ENCODE measurements at regions not wholly inside any gene's neighbourhood (a gene's known extent, or its start where the extent isn't known, plus 50 kb on each side); places are given as distances from the start of the nearest gene placed in this dataset.

- no peak for DNase-seq (ENCODE audit: insufficient read length, low spot score)
- no peak for TF ChIP-seq POLR2AphosphoS5 (IDR thresholded peaks at IDR 0.05; ENCODE audit: low read depth, low read length)
- no peak for TF ChIP-seq POLR2A (IDR thresholded peaks at IDR 0.05; ENCODE audit: low read depth, low read length)
- no peak for TF ChIP-seq PAX5 (IDR thresholded peaks at IDR 0.05; ENCODE audit: insufficient read depth, low read length, severe bottlenecking)
- TF ChIP-seq SPI1 (IDR thresholded peaks at IDR 0.05; ENCODE audit: low read depth, low read length), result no peak
- no peak for TF ChIP-seq TAF1 (IDR thresholded peaks at IDR 0.05; ENCODE audit: low read depth, low read length)
- TF ChIP-seq POU2F2 (IDR thresholded peaks at IDR 0.05; ENCODE audit: low read depth, low read length), result no peak
- no peak for FAIRE-seq
These were observed 210.5 kb upstream of the KLF6 start for GRCh38 chr10:3995302-3996210.

- DNase-seq (ENCODE audit: insufficient read length, low spot score), result no peak
- no peak for TF ChIP-seq POLR2AphosphoS5 (IDR thresholded peaks at IDR 0.05; ENCODE audit: low read depth, low read length)
- TF ChIP-seq SPI1 (IDR thresholded peaks at IDR 0.05; ENCODE audit: low read depth, low read length), result no peak
- no peak for TF ChIP-seq PAX5 (IDR thresholded peaks at IDR 0.05; ENCODE audit: insufficient read depth, low read length, severe bottlenecking)
- no peak for TF ChIP-seq TAF1 (IDR thresholded peaks at IDR 0.05; ENCODE audit: low read depth, low read length)
- no peak for TF ChIP-seq POLR2A (IDR thresholded peaks at IDR 0.05; ENCODE audit: low read depth, low read length)
- no peak for TF ChIP-seq POU2F2 (IDR thresholded peaks at IDR 0.05; ENCODE audit: low read depth, low read length)
- no peak for FAIRE-seq
These were observed 207.6 kb upstream of the KLF6 start for GRCh38 chr10:3992382-3993178.

GRCh38 chr10:3990307-3990706 is 205.3 kb upstream of the KLF6 start:
- FAIRE-seq (no peak), DNase-seq (ENCODE audit: insufficient read length, low spot score) (no peak)
- TF ChIP-seq POLR2AphosphoS5 (IDR thresholded peaks at IDR 0.05; ENCODE audit: low read depth, low read length), result no peak

- DNase-seq (ENCODE audit: insufficient read length, low spot score), result no peak
- no peak for TF ChIP-seq PAX5 (IDR thresholded peaks at IDR 0.05; ENCODE audit: insufficient read depth, low read length, severe bottlenecking)
- TF ChIP-seq POLR2AphosphoS5 (IDR thresholded peaks at IDR 0.05; ENCODE audit: low read depth, low read length), result no peak
- no peak for TF ChIP-seq POLR2A (IDR thresholded peaks at IDR 0.05; ENCODE audit: low read depth, low read length)
- no peak for TF ChIP-seq POU2F2 (IDR thresholded peaks at IDR 0.05; ENCODE audit: low read depth, low read length)
- TF ChIP-seq TAF1 (IDR thresholded peaks at IDR 0.05; ENCODE audit: low read depth, low read length), result no peak
- TF ChIP-seq SPI1 (IDR thresholded peaks at IDR 0.05; ENCODE audit: low read depth, low read length), result no peak
- no peak for FAIRE-seq
These were observed 202.3 kb upstream of the KLF6 start for GRCh38 chr10:3987143-3987974.

GRCh38 chr10:3986493-3987142 is 201.6 kb upstream of the KLF6 start:
- DNase-seq (ENCODE audit: insufficient read length, low spot score) (no peak), FAIRE-seq (no peak)
- TF ChIP-seq PAX5 (IDR thresholded peaks at IDR 0.05; ENCODE audit: insufficient read depth, low read length, severe bottlenecking) (no peak), POLR2A (IDR thresholded peaks at IDR 0.05; ENCODE audit: low read depth, low read length) (no peak), SPI1 (IDR thresholded peaks at IDR 0.05; ENCODE audit: low read depth, low read length) (peak; percentile 68), POLR2AphosphoS5 (IDR thresholded peaks at IDR 0.05; ENCODE audit: low read depth, low read length) (no peak), POU2F2 (IDR thresholded peaks at IDR 0.05; ENCODE audit: low read depth, low read length) (no peak), TAF1 (IDR thresholded peaks at IDR 0.05; ENCODE audit: low read depth, low read length) (no peak)

- FAIRE-seq (no peak), DNase-seq (ENCODE audit: insufficient read length, low spot score) (no peak)
- TF ChIP-seq TAF1 (IDR thresholded peaks at IDR 0.05; ENCODE audit: low read depth, low read length) (no peak), PAX5 (IDR thresholded peaks at IDR 0.05; ENCODE audit: insufficient read depth, low read length, severe bottlenecking) (no peak), POU2F2 (IDR thresholded peaks at IDR 0.05; ENCODE audit: low read depth, low read length) (no peak), SPI1 (IDR thresholded peaks at IDR 0.05; ENCODE audit: low read depth, low read length) (no peak)
These were observed 197.9 kb upstream of the KLF6 start for GRCh38 chr10:3982746-3983442.

GRCh38 chr10:3981300-3981699 is 196.3 kb upstream of the KLF6 start:
- TF ChIP-seq SPI1 (IDR thresholded peaks at IDR 0.05; ENCODE audit: low read depth, low read length) (no peak), PAX5 (IDR thresholded peaks at IDR 0.05; ENCODE audit: insufficient read depth, low read length, severe bottlenecking) (no peak)
- FAIRE-seq, result no peak
- no peak for DNase-seq (ENCODE audit: insufficient read length, low spot score)

- FAIRE-seq (no peak), DNase-seq (ENCODE audit: insufficient read length, low spot score) (no peak)
- TF ChIP-seq POU2F2 (IDR thresholded peaks at IDR 0.05; ENCODE audit: low read depth, low read length) (no peak), SPI1 (IDR thresholded peaks at IDR 0.05; ENCODE audit: low read depth, low read length) (no peak), PAX5 (IDR thresholded peaks at IDR 0.05; ENCODE audit: insufficient read depth, low read length, severe bottlenecking) (no peak), POLR2A (IDR thresholded peaks at IDR 0.05; ENCODE audit: low read depth, low read length) (no peak), TAF1 (IDR thresholded peaks at IDR 0.05; ENCODE audit: low read depth, low read length) (no peak), POLR2AphosphoS5 (IDR thresholded peaks at IDR 0.05; ENCODE audit: low read depth, low read length) (no peak)
These were observed 195.7 kb upstream of the KLF6 start for GRCh38 chr10:3980660-3981059.
